ENCODE measurements at regions not wholly inside any gene's neighbourhood (a gene's known extent, or its start where the extent isn't known, plus 50 kb on each side); places are given as distances from the start of the nearest gene placed in this dataset.

DNA sequence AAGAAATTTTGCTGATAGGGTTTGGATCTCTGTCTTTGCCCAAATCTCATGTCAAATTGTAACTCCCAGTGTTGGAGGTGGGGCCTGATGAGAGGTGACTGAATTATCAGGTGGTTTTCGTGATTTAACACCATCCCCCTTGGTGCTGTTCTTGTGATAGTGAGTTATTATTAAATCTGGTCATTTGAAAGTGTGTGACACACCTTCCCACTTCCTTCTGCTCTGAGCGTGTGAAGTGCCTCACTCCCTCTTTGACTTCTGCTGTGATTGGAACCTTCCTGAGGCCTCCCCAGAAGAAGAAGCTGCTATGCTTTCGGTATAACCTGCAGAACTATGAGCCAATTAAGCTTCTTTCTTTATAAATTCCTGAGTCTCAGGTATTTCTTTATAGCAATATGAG is 632.0 kb downstream of the SLITRK5 start:
- no peak for DNase-seq
- Histone ChIP-seq H3K27me3 (ENCODE audit: control insufficient read depth, insufficient read depth, low read length) (no peaks in the 10 kb centered on the region), H3K9me3 (ENCODE audit: control insufficient read depth, insufficient read depth, low read length) (peaks cover 9% of the 10 kb centered on the region), H3K79me1 (ENCODE audit: low read depth in 1 of 2, low read length in 2 of 2) (no peaks in the 10 kb centered on the region), H3K56ac (ENCODE audit: extremely low read depth, insufficient read depth, low read length) (no peak overlapping the region), H3K23ac (ENCODE audit: low read depth, low read length) (no peak overlapping the region), H3K27ac (ENCODE audit: insufficient read depth, low read length) (no peak overlapping the region), H4K8ac (ENCODE audit: low read depth in 2 of 2, low read length in 2 of 2) (no peak overlapping the region), H3K4me2 (ENCODE audit: low read depth, low read length) (no peak overlapping the region), H4K91ac (ENCODE audit: insufficient read depth, low read depth, low read length) (no peak overlapping the region), H3K9ac (ENCODE audit: low read depth, low read length) (no peak overlapping the region), H3K9me1 (ENCODE audit: insufficient read depth, low read length) (no peaks in the 10 kb centered on the region), H3K36me3 (ENCODE audit: control insufficient read depth, insufficient read depth, low read length) (no peaks in the 10 kb centered on the region), H3K4me1 (ENCODE audit: control insufficient read depth, insufficient read depth, low read length) (no peaks in the 10 kb centered on the region), H2AFZ (replicated peaks; ENCODE audit: low read length, poor library complexity) (no peak overlapping the region), H2BK15ac (ENCODE audit: low read depth, low read length) (no peak overlapping the region), H2BK20ac (ENCODE audit: low read depth, low read length) (no peak overlapping the region), H2AK5ac (ENCODE audit: low read depth, low read length) (no peak overlapping the region), H2BK120ac (ENCODE audit: low read depth, low read length) (no peak overlapping the region), H2AK9ac (replicated peaks; ENCODE audit: low read depth, low read length, poor library complexity) (no peak overlapping the region), H4K5ac (ENCODE audit: low read depth, low read length) (no peak overlapping the region), H4K20me1 (ENCODE audit: insufficient read depth, low read length) (no peaks in the 10 kb centered on the region), H3K4me3 (ENCODE audit: insufficient read depth, low read depth, low read length) (no peak overlapping the region), H3K14ac (replicated peaks; ENCODE audit: low read depth, low read length) (no peak overlapping the region), H2BK5ac (ENCODE audit: low read depth, low read length, poor library complexity, severe bottlenecking) (no peak overlapping the region), H3K18ac (ENCODE audit: low read depth, low read length) (no peak overlapping the region), H3K4ac (ENCODE audit: low read depth, low read length) (no peak overlapping the region)
- CTCF ChIA-PET, result no interaction called here
- intact Hi-C loops (cut with micrococcal nuclease) (no loop called here), dilution Hi-C loops (cut with HindIII; ENCODE audit: low sequenced_read_pairs, unreplicated experiment) (no loop called here), in situ Hi-C loops (cut with MboI; ENCODE audit: low sequenced_read_pairs) (no loop called here)
- POLR2A ChIA-PET (ENCODE audit: unreplicated experiment), result no interaction called here
- WGBS, 2 experiments (ENCODE audit: extremely low coverage in 2 of 2, insufficient read length in 1 of 2), result no CpG with 5 or more reads among the region's 3 CpGs
- ATAC-seq (ENCODE audit: low read depth), result no peak
- TF ChIP-seq SMC3 (IDR thresholded peaks at IDR 0.05; ENCODE audit: low read depth, low read length) (no peak), RFX5 (IDR thresholded peaks at IDR 0.05; ENCODE audit: low read depth, low read length) (no peak), BHLHE40 (IDR thresholded peaks at IDR 0.05; ENCODE audit: low read depth, low read length) (no peak), RCOR1 (IDR thresholded peaks at IDR 0.05; ENCODE audit: insufficient replicate concordance, low read length) (no peak), POLR2A (IDR thresholded peaks at IDR 0.05; ENCODE audit: low read depth, low read length) (no peak), MAZ (IDR thresholded peaks at IDR 0.05; ENCODE audit: borderline replicate concordance, low read depth, low read length) (no peak), NFE2L2 (IDR thresholded peaks at IDR 0.05; ENCODE audit: low read depth, low read length) (no peak), RAD21 (IDR thresholded peaks at IDR 0.05; ENCODE audit: low read length) (no peak), MXI1 (IDR thresholded peaks at IDR 0.05; ENCODE audit: borderline replicate concordance, low read depth, low read length) (no peak), CEBPB (IDR thresholded peaks at IDR 0.05; ENCODE audit: low read depth, low read length) (no peak), CHD1 (IDR thresholded peaks at IDR 0.05; ENCODE audit: low read depth, low read length) (no peak)
- TF ChIP-seq, protein P1, sequence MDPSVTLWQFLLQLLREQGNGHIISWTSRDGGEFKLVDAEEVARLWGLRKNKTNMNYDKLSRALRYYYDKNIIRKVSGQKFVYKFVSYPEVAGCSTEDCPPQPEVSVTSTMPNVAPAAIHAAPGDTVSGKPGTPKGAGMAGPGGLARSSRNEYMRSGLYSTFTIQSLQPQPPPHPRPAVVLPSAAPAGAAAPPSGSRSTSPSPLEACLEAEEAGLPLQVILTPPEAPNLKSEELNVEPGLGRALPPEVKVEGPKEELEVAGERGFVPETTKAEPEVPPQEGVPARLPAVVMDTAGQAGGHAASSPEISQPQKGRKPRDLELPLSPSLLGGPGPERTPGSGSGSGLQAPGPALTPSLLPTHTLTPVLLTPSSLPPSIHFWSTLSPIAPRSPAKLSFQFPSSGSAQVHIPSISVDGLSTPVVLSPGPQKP (IDR thresholded peaks at IDR 0.05; ENCODE audit: borderline replicate concordance, low read depth, low read length), result no peak
- TF ChIP-seq, protein P2, sequence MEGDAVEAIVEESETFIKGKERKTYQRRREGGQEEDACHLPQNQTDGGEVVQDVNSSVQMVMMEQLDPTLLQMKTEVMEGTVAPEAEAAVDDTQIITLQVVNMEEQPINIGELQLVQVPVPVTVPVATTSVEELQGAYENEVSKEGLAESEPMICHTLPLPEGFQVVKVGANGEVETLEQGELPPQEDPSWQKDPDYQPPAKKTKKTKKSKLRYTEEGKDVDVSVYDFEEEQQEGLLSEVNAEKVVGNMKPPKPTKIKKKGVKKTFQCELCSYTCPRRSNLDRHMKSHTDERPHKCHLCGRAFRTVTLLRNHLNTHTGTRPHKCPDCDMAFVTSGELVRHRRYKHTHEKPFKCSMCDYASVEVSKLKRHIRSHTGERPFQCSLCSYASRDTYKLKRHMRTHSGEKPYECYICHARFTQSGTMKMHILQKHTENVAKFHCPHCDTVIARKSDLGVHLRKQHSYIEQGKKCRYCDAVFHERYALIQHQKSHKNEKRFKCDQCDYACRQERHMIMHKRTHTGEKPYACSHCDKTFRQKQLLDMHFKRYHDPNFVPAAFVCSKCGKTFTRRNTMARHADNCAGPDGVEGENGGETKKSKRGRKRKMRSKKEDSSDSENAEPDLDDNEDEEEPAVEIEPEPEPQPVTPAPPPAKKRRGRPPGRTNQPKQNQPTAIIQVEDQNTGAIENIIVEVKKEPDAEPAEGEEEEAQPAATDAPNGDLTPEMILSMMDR (conservative IDR thresholded peaks at IDR 0.05; ENCODE audit: low read depth, low read length), result no peak
- BruUV-seq (replicated peaks), result no TSS peak

Data from IMR-90 (cell line).